GM23338 (cell line): ENCODE measurements at regions not wholly inside any gene's neighbourhood (a gene's known extent, or its start where the extent isn't known, plus 50 kb on each side); places are given as distances from the start of the nearest gene placed in this dataset.

ENCODE experiments used
- CREB1 ChIP-seq: fragments of 250-450 bp; sonication (Bioruptor Pico); IDR thresholded peaks from 2 replicates; pipeline ENCODE4 v1.5.0; 2020; ENCODE audit warnings: low read depth, mild to moderate bottlenecking, moderate library complexity
- CTCF ChIP-seq, 2 experiments: fragments of 200-600 bp in 1 of 2; sonication (generic) in 1 of 2; conservative IDR thresholded peaks; 2 replicates each; pipeline versions ENCODE4 v1.5.1 to v1.6.1; 2016 to 2017; ENCODE audit warnings: antibody characterized with exemption in 2 of 2, low read depth in 2 of 2, mild to moderate bottlenecking in 2 of 2, moderate library complexity in 1 of 2
- ETS1 ChIP-seq: IDR thresholded peaks from 2 replicates; pipeline ENCODE4 v1.6.1; 2016; ENCODE audit warnings: antibody characterized with exemption
- EZH2 ChIP-seq: fragments of 200-600 bp; sonication (generic); IDR thresholded peaks from one replicate; pipeline ENCODE4 v1.8.0; 2017; ENCODE audit warnings: antibody characterized with exemption, mild to moderate bottlenecking, low read depth; ENCODE audit not compliant: unreplicated experiment
- EZH2phosphoT487 ChIP-seq: fragments of 200-600 bp; sonication (generic); IDR thresholded peaks from one replicate; pipeline ENCODE4 v1.8.1; 2018; ENCODE audit warnings: antibody characterized with exemption; ENCODE audit not compliant: unreplicated experiment
- NANOG ChIP-seq: IDR thresholded peaks from 2 replicates; pipeline ENCODE4 v1.6.1; 2016; ENCODE audit warnings: antibody characterized with exemption, borderline replicate concordance
- POLR2AphosphoS5 ChIP-seq: IDR thresholded peaks from 2 replicates; pipeline ENCODE4 v1.6.1; 2016; ENCODE audit warnings: antibody characterized with exemption, low read depth
- ZNF114 ChIP-seq: fragments of 250-450 bp; sonication (Bioruptor Pico); IDR thresholded peaks from 2 replicates; pipeline ENCODE4 v1.5.0; 2020; ENCODE audit warnings: mild to moderate bottlenecking, moderate library complexity
- TF ChIP-seq, protein P1 (sequence below): IDR thresholded peaks from one replicate; pipeline ENCODE4 v1.6.1; 2018; ENCODE audit warnings: antibody characterized with exemption; ENCODE audit not compliant: unreplicated experiment

DNA sequence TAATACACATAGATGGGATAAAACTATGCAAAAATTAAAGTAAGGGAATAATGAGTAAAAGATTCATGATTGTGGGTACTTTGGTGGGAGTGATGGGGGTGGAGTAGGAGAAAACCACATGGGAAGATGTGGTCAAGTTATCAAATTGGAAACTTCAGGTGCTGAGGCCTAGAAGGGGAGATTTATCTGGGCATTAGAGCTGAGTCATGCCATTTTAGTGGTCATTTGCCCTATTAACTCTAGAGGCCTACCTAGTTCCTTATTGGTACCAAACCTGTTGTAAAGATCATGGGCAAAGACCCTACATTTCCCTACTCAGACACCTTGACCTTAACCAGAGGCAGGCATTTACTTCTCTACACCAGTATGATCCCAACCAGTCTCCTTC is 125.9 kb upstream of the BCL6 start:
- TF ChIP-seq EZH2phosphoT487 (no peak), CTCF (conservative IDR thresholded peaks at IDR 0.05; ENCODE audit: low read depth in 2 of 2) (no peak), POLR2AphosphoS5 (no peak), NANOG (no peak), ZNF114 (CRISPR knock-in tag) (no peak), EZH2 (no peak), ETS1 (no peak), CREB1 (CRISPR knock-in tag) (no peak)
- TF ChIP-seq, protein P1, sequence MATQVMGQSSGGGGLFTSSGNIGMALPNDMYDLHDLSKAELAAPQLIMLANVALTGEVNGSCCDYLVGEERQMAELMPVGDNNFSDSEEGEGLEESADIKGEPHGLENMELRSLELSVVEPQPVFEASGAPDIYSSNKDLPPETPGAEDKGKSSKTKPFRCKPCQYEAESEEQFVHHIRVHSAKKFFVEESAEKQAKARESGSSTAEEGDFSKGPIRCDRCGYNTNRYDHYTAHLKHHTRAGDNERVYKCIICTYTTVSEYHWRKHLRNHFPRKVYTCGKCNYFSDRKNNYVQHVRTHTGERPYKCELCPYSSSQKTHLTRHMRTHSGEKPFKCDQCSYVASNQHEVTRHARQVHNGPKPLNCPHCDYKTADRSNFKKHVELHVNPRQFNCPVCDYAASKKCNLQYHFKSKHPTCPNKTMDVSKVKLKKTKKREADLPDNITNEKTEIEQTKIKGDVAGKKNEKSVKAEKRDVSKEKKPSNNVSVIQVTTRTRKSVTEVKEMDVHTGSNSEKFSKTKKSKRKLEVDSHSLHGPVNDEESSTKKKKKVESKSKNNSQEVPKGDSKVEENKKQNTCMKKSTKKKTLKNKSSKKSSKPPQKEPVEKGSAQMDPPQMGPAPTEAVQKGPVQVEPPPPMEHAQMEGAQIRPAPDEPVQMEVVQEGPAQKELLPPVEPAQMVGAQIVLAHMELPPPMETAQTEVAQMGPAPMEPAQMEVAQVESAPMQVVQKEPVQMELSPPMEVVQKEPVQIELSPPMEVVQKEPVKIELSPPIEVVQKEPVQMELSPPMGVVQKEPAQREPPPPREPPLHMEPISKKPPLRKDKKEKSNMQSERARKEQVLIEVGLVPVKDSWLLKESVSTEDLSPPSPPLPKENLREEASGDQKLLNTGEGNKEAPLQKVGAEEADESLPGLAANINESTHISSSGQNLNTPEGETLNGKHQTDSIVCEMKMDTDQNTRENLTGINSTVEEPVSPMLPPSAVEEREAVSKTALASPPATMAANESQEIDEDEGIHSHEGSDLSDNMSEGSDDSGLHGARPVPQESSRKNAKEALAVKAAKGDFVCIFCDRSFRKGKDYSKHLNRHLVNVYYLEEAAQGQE = no peak
